ENCODE measurements at regions not wholly inside any gene's neighbourhood (a gene's known extent, or its start where the extent isn't known, plus 50 kb on each side); places are given as distances from the start of the nearest gene placed in this dataset.

- DNase-seq = no peak
Observed at GRCh38 chr4:177117256-177117655, 192.4 kb upstream of the NEIL3 start.

GRCh38 chr4:177118596-177118995, 191.1 kb upstream of the NEIL3 start:
- DNase-seq = no peak

- DNase-seq = no peak
Observed at GRCh38 chr4:177119021-177119471, 190.6 kb upstream of the NEIL3 start.

- DNase-seq = no peak
Observed at GRCh38 chr4:177119691-177120090, 190.0 kb upstream of the NEIL3 start.

GRCh38 chr4:177123811-177124210, 185.9 kb upstream of the NEIL3 start:
- DNase-seq = no peak

GRCh38 chr4:177124349-177125064, 185.2 kb upstream of the NEIL3 start:
- no peak for DNase-seq

GRCh38 chr4:177125656-177126055, 184.0 kb upstream of the NEIL3 start:
- DNase-seq = no peak

- DNase-seq = no peak
Observed at GRCh38 chr4:177127658-177128057, 182.0 kb upstream of the NEIL3 start.

GRCh38 chr4:177128306-177128705, 181.4 kb upstream of the NEIL3 start:
- no peak for DNase-seq

GRCh38 chr4:177131736-177132135, 177.9 kb upstream of the NEIL3 start:
- DNase-seq = no peak

GRCh38 chr4:177147668-177148067, 162.0 kb upstream of the NEIL3 start:
- no peak for DNase-seq

- no peak for DNase-seq
Observed at GRCh38 chr4:177155454-177155853, 154.2 kb upstream of the NEIL3 start.

- DNase-seq = no peak
Observed at GRCh38 chr4:177159600-177159999, 150.1 kb upstream of the NEIL3 start.

GRCh38 chr4:177161781-177162180, 147.9 kb upstream of the NEIL3 start:
- DNase-seq = no peak

GRCh38 chr4:177163532-177163931, 146.1 kb upstream of the NEIL3 start:
- DNase-seq = no peak

GRCh38 chr4:177171588-177171987, 138.1 kb upstream of the NEIL3 start:
- no peak for DNase-seq

GRCh38 chr4:177175473-177175872, 134.2 kb upstream of the NEIL3 start:
- no peak for DNase-seq

GRCh38 chr4:177177541-177178081, 132.1 kb upstream of the NEIL3 start:
- DNase-seq = no peak

- DNase-seq = no peak
Observed at GRCh38 chr4:177178246-177178645, 131.4 kb upstream of the NEIL3 start.

- DNase-seq = no peak
Observed at GRCh38 chr4:177182166-177182565, 127.5 kb upstream of the NEIL3 start.

- DNase-seq = no peak
Observed at GRCh38 chr4:177182728-177183127, 126.9 kb upstream of the NEIL3 start.

- DNase-seq = no peak
Observed at GRCh38 chr4:177185151-177185550, 124.5 kb upstream of the NEIL3 start.

GRCh38 chr4:177185579-177185978, 124.1 kb upstream of the NEIL3 start:
- DNase-seq = no peak

- DNase-seq = no peak
Observed at GRCh38 chr4:177187371-177187770, 122.3 kb upstream of the NEIL3 start.

Measured in activated gamma-delta T cell (primary cell).